ENCODE measurements at regions not wholly inside any gene's neighbourhood (a gene's known extent, or its start where the extent isn't known, plus 50 kb on each side); places are given as distances from the start of the nearest gene placed in this dataset.

DNA sequence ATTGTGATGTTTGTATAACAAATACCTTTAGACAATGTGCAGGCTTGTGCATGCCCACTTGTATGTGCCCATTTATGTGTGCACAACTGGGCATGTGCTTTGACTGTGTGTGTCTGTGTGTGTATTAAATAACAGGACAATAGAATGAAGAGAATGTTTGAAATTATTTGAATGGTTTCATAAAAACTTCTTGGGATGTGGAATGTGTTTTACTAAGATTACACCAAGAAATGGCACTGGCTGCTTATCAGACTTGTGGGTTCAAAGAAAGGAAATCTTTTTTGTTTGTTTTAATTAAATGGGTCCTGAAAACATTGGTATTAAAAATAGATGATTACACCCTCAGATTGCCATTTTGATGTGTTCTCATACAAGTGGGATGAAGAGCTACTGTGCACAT lies 191.6 kb upstream of the CCN2 start:
- TF ChIP-seq, protein P1, sequence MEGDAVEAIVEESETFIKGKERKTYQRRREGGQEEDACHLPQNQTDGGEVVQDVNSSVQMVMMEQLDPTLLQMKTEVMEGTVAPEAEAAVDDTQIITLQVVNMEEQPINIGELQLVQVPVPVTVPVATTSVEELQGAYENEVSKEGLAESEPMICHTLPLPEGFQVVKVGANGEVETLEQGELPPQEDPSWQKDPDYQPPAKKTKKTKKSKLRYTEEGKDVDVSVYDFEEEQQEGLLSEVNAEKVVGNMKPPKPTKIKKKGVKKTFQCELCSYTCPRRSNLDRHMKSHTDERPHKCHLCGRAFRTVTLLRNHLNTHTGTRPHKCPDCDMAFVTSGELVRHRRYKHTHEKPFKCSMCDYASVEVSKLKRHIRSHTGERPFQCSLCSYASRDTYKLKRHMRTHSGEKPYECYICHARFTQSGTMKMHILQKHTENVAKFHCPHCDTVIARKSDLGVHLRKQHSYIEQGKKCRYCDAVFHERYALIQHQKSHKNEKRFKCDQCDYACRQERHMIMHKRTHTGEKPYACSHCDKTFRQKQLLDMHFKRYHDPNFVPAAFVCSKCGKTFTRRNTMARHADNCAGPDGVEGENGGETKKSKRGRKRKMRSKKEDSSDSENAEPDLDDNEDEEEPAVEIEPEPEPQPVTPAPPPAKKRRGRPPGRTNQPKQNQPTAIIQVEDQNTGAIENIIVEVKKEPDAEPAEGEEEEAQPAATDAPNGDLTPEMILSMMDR (IDR thresholded peaks at IDR 0.05; ENCODE audit: low read length) = no peak
- no peak for TF ChIP-seq EZH2phosphoT487 (IDR thresholded peaks at IDR 0.05; ENCODE audit: low read length)

Data from MM.1S (cell line).